ENCODE measurements at regions not wholly inside any gene's neighbourhood (a gene's known extent, or its start where the extent isn't known, plus 50 kb on each side); places are given as distances from the start of the nearest gene placed in this dataset.

DNA sequence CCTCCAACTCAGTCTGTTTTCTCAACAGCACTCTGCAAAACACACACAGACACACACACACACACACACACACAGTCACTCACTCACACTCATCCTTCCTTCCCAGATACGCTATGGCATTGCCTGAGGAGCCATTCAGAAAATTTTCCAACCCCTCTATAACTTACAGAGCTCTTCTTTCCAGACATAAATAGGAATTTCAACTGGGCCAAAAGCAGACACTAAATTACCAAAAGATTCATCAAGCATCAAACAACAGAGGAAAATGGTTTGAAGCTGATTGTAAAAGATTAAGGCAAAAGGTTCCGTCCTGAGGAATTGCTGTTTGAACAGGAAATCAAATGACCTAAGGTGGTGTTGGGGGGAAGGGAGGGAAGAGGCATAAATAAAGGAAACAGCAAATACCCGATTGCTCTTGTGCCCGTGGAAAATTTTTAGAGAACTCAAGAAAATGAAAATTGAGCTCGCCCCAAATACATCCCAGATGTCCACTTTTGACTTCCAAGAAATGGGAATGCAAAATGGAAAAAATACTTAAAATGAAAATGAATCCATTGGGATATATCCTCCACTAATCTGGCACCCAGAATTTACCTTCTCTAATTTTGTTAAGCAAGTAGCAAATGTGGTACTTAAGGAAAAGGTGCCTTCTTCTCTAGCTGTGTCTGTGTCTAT is 183.6 kb downstream of the QDPR start:
- DNase-seq (ENCODE audit: low read depth) = no peak
- TF ChIP-seq, protein P1, sequence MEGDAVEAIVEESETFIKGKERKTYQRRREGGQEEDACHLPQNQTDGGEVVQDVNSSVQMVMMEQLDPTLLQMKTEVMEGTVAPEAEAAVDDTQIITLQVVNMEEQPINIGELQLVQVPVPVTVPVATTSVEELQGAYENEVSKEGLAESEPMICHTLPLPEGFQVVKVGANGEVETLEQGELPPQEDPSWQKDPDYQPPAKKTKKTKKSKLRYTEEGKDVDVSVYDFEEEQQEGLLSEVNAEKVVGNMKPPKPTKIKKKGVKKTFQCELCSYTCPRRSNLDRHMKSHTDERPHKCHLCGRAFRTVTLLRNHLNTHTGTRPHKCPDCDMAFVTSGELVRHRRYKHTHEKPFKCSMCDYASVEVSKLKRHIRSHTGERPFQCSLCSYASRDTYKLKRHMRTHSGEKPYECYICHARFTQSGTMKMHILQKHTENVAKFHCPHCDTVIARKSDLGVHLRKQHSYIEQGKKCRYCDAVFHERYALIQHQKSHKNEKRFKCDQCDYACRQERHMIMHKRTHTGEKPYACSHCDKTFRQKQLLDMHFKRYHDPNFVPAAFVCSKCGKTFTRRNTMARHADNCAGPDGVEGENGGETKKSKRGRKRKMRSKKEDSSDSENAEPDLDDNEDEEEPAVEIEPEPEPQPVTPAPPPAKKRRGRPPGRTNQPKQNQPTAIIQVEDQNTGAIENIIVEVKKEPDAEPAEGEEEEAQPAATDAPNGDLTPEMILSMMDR (IDR thresholded peaks at IDR 0.05; ENCODE audit: low read depth, low read length) = no peak
- TF ChIP-seq, protein P2, sequence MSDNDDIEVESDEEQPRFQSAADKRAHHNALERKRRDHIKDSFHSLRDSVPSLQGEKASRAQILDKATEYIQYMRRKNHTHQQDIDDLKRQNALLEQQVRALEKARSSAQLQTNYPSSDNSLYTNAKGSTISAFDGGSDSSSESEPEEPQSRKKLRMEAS (IDR thresholded peaks at IDR 0.05; ENCODE audit: low read depth, low read length) = no peak
- TF ChIP-seq POLR2A (IDR thresholded peaks at IDR 0.05; ENCODE audit: extremely low read depth, insufficient read length) = no peak
- no peak for TF ChIP-seq MYC (IDR thresholded peaks at IDR 0.05; ENCODE audit: low read depth, low read length)
- no peak overlapping the region for H3K4me3 ChIP-seq (ENCODE audit: low read depth, low read length)

DNA sequence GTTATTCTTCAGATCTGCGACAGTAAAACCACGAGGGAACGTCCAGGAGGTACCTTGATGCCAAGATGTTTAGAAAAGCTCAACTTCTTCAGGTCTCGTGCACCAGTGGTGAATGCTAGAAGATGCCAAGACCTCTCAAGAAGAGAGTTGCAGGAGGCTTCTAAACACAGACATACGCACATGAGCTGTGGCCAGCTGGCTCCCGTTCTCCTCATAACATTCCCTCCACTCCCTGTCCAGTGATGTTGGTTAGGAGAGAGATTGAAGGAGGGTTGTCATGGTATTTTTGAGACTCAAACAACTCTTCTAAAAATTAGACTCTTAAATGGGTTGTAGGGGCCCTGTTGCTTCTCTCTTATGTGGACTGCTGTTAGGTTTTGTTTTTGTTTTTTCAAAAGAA is 184.3 kb downstream of the QDPR start:
- DNase-seq (ENCODE audit: low read depth) = no peak
- TF ChIP-seq, protein P1 (IDR thresholded peaks at IDR 0.05; ENCODE audit: low read depth, low read length) = no peak
- no peak for TF ChIP-seq POLR2A (IDR thresholded peaks at IDR 0.05; ENCODE audit: extremely low read depth, insufficient read length)
- TF ChIP-seq, protein P2 (IDR thresholded peaks at IDR 0.05; ENCODE audit: low read depth, low read length) = no peak
- no peak for TF ChIP-seq MYC (IDR thresholded peaks at IDR 0.05; ENCODE audit: low read depth, low read length)
- H3K4me3 ChIP-seq (ENCODE audit: low read depth, low read length) = no peak overlapping the region

DNA sequence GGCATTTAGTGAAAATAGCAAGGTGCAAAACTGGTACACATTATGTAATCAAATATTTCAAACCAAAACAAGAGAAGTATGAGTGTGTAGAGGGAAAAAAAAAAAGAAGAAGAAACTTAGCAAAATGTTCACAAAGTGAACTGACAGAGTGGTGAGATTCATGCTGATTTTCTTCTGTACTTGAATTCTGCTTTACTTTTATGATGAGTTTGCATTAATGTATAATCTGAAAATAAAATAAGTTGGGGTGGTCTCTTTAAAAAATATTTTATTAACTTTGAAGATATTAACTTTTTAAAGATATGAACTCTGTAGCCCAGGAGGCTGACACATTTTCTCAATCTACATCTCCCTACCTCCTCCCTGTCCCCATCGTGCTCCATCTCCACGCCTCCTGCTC is 185.1 kb downstream of the QDPR start:
- DNase-seq (ENCODE audit: low read depth) = no peak
- TF ChIP-seq POLR2A (IDR thresholded peaks at IDR 0.05; ENCODE audit: extremely low read depth, insufficient read length) = no peak
- TF ChIP-seq, protein P1 (IDR thresholded peaks at IDR 0.05; ENCODE audit: low read depth, low read length) = no peak
- TF ChIP-seq, protein P2 (IDR thresholded peaks at IDR 0.05; ENCODE audit: low read depth, low read length) = no peak
- no peak for TF ChIP-seq MYC (IDR thresholded peaks at IDR 0.05; ENCODE audit: low read depth, low read length)
- no peak overlapping the region for H3K4me3 ChIP-seq (ENCODE audit: low read depth, low read length)

DNA sequence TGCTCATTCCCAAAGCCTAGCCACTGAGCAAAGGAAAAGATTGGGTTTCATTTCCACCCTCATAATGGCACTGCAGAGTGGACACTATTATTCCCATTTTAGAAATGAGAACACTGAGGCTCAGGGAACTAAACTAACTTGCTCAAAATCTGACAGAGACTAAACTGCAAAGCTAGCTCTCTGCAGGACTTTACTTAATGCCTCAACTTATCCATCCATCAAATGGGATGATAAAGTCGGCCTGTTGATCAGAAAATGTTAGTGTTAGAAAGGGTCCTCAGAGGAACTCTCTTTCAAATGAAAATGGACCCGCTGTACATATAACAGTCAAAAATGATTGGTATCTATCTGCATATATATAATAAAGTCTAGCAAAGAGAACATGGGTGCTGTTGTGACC is 186.8 kb downstream of the QDPR start:
- TF ChIP-seq POLR2A (IDR thresholded peaks at IDR 0.05; ENCODE audit: extremely low read depth, insufficient read length) = no peak
- no peak for TF ChIP-seq MYC (IDR thresholded peaks at IDR 0.05; ENCODE audit: low read depth, low read length)
- TF ChIP-seq, protein P2 (IDR thresholded peaks at IDR 0.05; ENCODE audit: low read depth, low read length) = no peak
- TF ChIP-seq, protein P1 (IDR thresholded peaks at IDR 0.05; ENCODE audit: low read depth, low read length) = no peak
- DNase-seq (ENCODE audit: low read depth) = no peak
- no peak overlapping the region for H3K4me3 ChIP-seq (ENCODE audit: low read depth, low read length)

DNA sequence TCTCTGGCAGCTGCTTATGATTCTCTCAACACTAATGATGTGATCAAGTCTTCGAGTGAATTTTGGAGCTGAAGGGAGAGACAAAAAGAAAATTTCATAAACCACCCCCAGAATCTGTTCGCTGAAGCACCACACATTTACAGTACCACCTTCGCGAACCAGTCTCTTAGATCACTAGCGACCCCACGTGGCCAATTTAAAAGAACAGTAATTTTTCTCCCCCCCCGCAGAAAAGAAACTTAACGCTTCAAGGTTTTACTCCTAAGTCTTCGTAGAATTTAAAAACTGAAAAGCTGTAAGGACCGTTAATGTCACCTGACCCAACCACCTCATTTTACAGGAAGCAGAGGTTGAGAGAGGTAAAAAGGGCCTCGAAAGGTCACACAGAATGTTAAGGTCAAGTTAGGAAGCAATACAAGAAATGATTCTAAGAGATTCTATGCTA is 187.5 kb downstream of the QDPR start:
- peak; percentile 68 for DNase-seq (ENCODE audit: low read depth)
- no peak overlapping the region for H3K4me3 ChIP-seq (ENCODE audit: low read depth, low read length)
- no peak for TF ChIP-seq POLR2A (IDR thresholded peaks at IDR 0.05; ENCODE audit: extremely low read depth, insufficient read length)
- TF ChIP-seq, protein P2 (IDR thresholded peaks at IDR 0.05; ENCODE audit: low read depth, low read length) = peak; percentile 67
- no peak for TF ChIP-seq MYC (IDR thresholded peaks at IDR 0.05; ENCODE audit: low read depth, low read length)
- TF ChIP-seq, protein P1 (IDR thresholded peaks at IDR 0.05; ENCODE audit: low read depth, low read length) = peak; percentile 75
